ENCODE measurements at regions not wholly inside any gene's neighbourhood (a gene's known extent, or its start where the extent isn't known, plus 50 kb on each side); places are given as distances from the start of the nearest gene placed in this dataset.

DNA sequence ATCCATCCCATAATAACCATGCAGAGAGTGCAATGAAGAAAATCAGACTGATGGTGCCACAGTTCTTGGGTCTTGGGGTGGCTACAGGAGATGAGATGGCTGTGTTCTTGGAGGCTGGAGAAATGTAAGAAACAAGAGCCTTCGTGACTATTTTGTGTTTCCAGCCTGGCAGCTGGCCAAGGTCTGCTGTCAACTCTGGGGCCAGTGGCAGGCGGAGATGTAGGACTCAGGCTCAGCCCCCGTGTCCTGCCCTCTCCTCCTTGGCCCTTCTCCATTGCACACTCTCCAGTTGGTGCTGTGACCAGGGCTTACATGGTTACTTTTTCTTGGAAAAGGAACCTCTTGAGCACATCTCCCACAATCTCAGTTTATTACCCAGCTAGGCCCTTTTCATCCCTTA lies 235.4 kb downstream of the DMRT2 start:
- Histone ChIP-seq H3K36me3 (ENCODE audit: control insufficient read depth, insufficient read depth, low read length) (no peaks in the 10 kb centered on the region), H3K27ac (ENCODE audit: low read depth, low read length) (no peak overlapping the region), H3K27me3 (ENCODE audit: control insufficient read depth, insufficient read depth, low read length, poor library complexity, severe bottlenecking) (no peaks in the 10 kb centered on the region), H3K9me3 (ENCODE audit: control insufficient read depth, low read length) (no peaks in the 10 kb centered on the region), H3K9ac (ENCODE audit: extremely low read depth, low read length, poor library complexity, severe bottlenecking) (no peak overlapping the region), H3K4me1 (ENCODE audit: control insufficient read depth, insufficient read depth, low read length) (no peaks in the 10 kb centered on the region), H3K4me3 (ENCODE audit: low read length) (no peak overlapping the region)
- peaks cover 24% of the 10 kb centered on the region for H3K27me3 Mint-ChIP-seq (ENCODE audit: insufficient read depth)
- TF ChIP-seq, protein P1, sequence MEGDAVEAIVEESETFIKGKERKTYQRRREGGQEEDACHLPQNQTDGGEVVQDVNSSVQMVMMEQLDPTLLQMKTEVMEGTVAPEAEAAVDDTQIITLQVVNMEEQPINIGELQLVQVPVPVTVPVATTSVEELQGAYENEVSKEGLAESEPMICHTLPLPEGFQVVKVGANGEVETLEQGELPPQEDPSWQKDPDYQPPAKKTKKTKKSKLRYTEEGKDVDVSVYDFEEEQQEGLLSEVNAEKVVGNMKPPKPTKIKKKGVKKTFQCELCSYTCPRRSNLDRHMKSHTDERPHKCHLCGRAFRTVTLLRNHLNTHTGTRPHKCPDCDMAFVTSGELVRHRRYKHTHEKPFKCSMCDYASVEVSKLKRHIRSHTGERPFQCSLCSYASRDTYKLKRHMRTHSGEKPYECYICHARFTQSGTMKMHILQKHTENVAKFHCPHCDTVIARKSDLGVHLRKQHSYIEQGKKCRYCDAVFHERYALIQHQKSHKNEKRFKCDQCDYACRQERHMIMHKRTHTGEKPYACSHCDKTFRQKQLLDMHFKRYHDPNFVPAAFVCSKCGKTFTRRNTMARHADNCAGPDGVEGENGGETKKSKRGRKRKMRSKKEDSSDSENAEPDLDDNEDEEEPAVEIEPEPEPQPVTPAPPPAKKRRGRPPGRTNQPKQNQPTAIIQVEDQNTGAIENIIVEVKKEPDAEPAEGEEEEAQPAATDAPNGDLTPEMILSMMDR (conservative IDR thresholded peaks at IDR 0.05) = no peak
- no peaks in the 10 kb centered on the region for H3K9me3 Mint-ChIP-seq
- 85 to 96% methylated on average over 2 to 3 of the region's 3 CpGs for WGBS, 2 experiments (ENCODE audit: insufficient coverage in 1 of 2, insufficient read length in 1 of 2)
- DNase-seq = no peak
- no peak overlapping the region for H3K4me3 Mint-ChIP-seq
- peaks cover 4% of the 10 kb centered on the region for H3K4me1 Mint-ChIP-seq
- no peak overlapping the region for H3K27ac Mint-ChIP-seq
- H3K36me3 Mint-ChIP-seq (ENCODE audit: low read depth) = no peaks in the 10 kb centered on the region

DNA sequence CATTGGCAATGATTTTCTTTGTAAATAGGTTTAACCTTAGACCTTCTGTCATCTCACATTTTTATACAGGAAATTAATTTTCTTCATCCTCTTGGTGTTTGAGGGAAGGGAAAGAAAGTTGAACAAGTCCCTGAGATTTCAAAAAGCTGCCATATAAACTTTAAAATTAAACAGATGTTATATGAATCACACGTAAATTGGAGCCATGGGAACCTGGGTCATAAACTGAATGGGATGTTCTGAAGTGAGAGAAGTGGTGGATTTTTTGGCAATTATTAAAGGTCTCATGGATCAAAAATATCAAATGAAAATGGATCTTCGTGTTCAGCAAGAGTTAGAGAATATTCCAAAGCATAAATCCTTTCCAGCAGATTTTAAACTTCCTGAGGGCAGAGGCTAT lies 242.2 kb downstream of the DMRT2 start:
- Mint-ChIP-seq H3K27ac (no peak overlapping the region), H3K9me3 (no peaks in the 10 kb centered on the region), H3K27me3 (ENCODE audit: insufficient read depth) (peaks cover 23% of the 10 kb centered on the region), H3K36me3 (ENCODE audit: low read depth) (no peaks in the 10 kb centered on the region), H3K4me1 (no peaks in the 10 kb centered on the region), H3K4me3 (no peak overlapping the region)
- Histone ChIP-seq H3K9ac (ENCODE audit: extremely low read depth, low read length, poor library complexity, severe bottlenecking) (no peak overlapping the region), H3K4me1 (ENCODE audit: control insufficient read depth, insufficient read depth, low read length) (no peaks in the 10 kb centered on the region), H3K4me3 (ENCODE audit: low read length) (no peak overlapping the region), H3K36me3 (ENCODE audit: control insufficient read depth, insufficient read depth, low read length) (no peaks in the 10 kb centered on the region), H3K27ac (ENCODE audit: low read depth, low read length) (no peak overlapping the region), H3K27me3 (ENCODE audit: control insufficient read depth, insufficient read depth, low read length, poor library complexity, severe bottlenecking) (no peaks in the 10 kb centered on the region), H3K9me3 (ENCODE audit: control insufficient read depth, low read length) (no peaks in the 10 kb centered on the region)
- DNase-seq = no peak
- TF ChIP-seq, protein P1 (conservative IDR thresholded peaks at IDR 0.05) = no peak
- 63% methylated on average over 2 of the region's 2 CpGs for WGBS, 2 experiments (ENCODE audit: insufficient coverage in 1 of 2, insufficient read length in 1 of 2)

DNA sequence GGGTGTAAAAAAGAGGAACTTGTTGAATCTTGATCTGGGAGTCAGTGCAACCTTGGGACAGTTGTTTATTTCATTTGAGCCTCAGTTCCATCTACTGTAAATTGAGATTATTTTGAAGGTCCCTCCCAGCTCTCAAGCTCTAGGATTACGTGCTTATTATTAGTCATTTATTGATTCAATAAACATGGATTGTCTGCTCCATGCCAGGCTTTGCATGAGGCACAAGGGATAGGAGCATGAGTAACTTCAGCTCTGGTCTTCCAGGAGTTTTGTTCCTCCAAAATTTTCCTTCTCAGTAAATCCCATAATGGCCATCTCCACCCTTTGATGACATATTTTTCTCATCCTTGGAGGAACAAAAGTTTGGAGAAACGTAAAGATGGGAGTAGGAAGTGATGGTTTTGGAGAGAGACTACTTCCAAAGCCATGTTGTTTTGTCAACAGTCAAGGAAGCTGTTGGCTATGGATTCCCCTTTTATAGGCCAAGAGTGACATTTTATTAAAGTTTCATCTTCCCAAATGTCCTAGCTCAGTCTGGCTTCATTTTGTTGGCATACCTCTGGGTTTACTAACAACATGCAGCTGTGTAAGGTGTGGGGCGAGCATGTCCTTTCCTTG lies 244.6 kb downstream of the DMRT2 start:
- H3K27me3 Mint-ChIP-seq (ENCODE audit: insufficient read depth) = peaks cover 18% of the 10 kb centered on the region
- H3K4me1 ChIP-seq (ENCODE audit: control insufficient read depth, insufficient read depth, low read length) = no peaks in the 10 kb centered on the region
- H3K9me3 ChIP-seq (ENCODE audit: control insufficient read depth, low read length) = no peaks in the 10 kb centered on the region
- no peak overlapping the region for H3K27ac Mint-ChIP-seq
- H3K27me3 ChIP-seq (ENCODE audit: control insufficient read depth, insufficient read depth, low read length, poor library complexity, severe bottlenecking) = no peaks in the 10 kb centered on the region
- H3K9ac ChIP-seq (ENCODE audit: extremely low read depth, low read length, poor library complexity, severe bottlenecking) = no peak overlapping the region
- no peaks in the 10 kb centered on the region for H3K4me1 Mint-ChIP-seq
- no peak for DNase-seq
- no peaks in the 10 kb centered on the region for H3K9me3 Mint-ChIP-seq
- H3K36me3 Mint-ChIP-seq (ENCODE audit: low read depth) = no peaks in the 10 kb centered on the region
- no peaks in the 10 kb centered on the region for H3K36me3 ChIP-seq (ENCODE audit: control insufficient read depth, insufficient read depth, low read length)
- no peak overlapping the region for H3K27ac ChIP-seq (ENCODE audit: low read depth, low read length)
- H3K4me3 Mint-ChIP-seq = no peak overlapping the region
- WGBS, 2 experiments (ENCODE audit: insufficient coverage in 1 of 2, insufficient read length in 1 of 2) = 80 to 87% methylated on average over 1 to 3 of the region's 3 CpGs
- TF ChIP-seq, protein P1 (conservative IDR thresholded peaks at IDR 0.05) = no peak
- no peak overlapping the region for H3K4me3 ChIP-seq (ENCODE audit: low read length)

All from endodermal cell (in vitro differentiated cells).